HG02610 (cell line): ENCODE measurements at regions not wholly inside any gene's neighbourhood (a gene's known extent, or its start where the extent isn't known, plus 50 kb on each side); places are given as distances from the start of the nearest gene placed in this dataset.
"Not testable (repeated sequence)": the region's sequence is repeated elsewhere in the genome, so short reads cannot be mapped to it uniquely, and the experiment has no call there.

ENCODE experiments used
- ATAC-seq: cut with Tn5 transposase; IDR thresholded peaks from one replicate; pipeline ENCODE4 v1.9.1; 2021; ENCODE audit warnings: mild to moderate bottlenecking, moderate library complexity; ENCODE audit not compliant: unreplicated experiment

GRCh38 chr3:182644790-182645433, 148.4 kb upstream of the ATP11B start:
- peak; percentile 46 for ATAC-seq

- ATAC-seq, result no peak
Observed at GRCh38 chr3:182650568-182651128, 142.7 kb upstream of the ATP11B start.

- ATAC-seq, result no peak
Observed at GRCh38 chr3:182651461-182651860, 141.8 kb upstream of the ATP11B start.

- ATAC-seq, result not testable (repeated sequence)
Observed at GRCh38 chr3:182653065-182653464, 140.2 kb upstream of the ATP11B start.

- no peak for ATAC-seq
Observed at GRCh38 chr3:182668541-182668940, 124.8 kb upstream of the ATP11B start.

- ATAC-seq, result no peak
Observed at GRCh38 chr3:182668974-182669373, 124.3 kb upstream of the ATP11B start.

GRCh38 chr3:182671541-182671940, 121.8 kb upstream of the ATP11B start:
- ATAC-seq, result no peak

- ATAC-seq, result no peak
Observed at GRCh38 chr3:182671942-182672341, 121.4 kb upstream of the ATP11B start.

GRCh38 chr3:182673336-182673735, 120.0 kb upstream of the ATP11B start:
- ATAC-seq, result no peak

- ATAC-seq, result peak; percentile 95
Observed at GRCh38 chr3:182682263-182683241, 110.8 kb upstream of the ATP11B start.

GRCh38 chr3:182683453-182683852, 109.9 kb upstream of the ATP11B start:
- peak; percentile 72 for ATAC-seq

GRCh38 chr3:182683858-182684257, 109.4 kb upstream of the ATP11B start:
- ATAC-seq, result peak; percentile 2

GRCh38 chr3:182686033-182686886, 107.0 kb upstream of the ATP11B start:
- ATAC-seq, result no peak

- ATAC-seq, result no peak
Observed at GRCh38 chr3:182690172-182690571, 103.1 kb upstream of the ATP11B start.

- ATAC-seq, result peak; percentile 70
Observed at GRCh38 chr3:182692021-182692420, 101.3 kb upstream of the ATP11B start.

- no peak for ATAC-seq
Observed at GRCh38 chr3:182692695-182693094, 100.6 kb upstream of the ATP11B start.

- no peak for ATAC-seq
Observed at GRCh38 chr3:182693723-182694122, 99.6 kb upstream of the ATP11B start.

- ATAC-seq, result no peak
Observed at GRCh38 chr3:182696916-182697315, 96.4 kb upstream of the ATP11B start.

- ATAC-seq, result no peak
Observed at GRCh38 chr3:182697345-182697919, 95.9 kb upstream of the ATP11B start.

- ATAC-seq, result no peak
Observed at GRCh38 chr3:182698078-182698477, 95.2 kb upstream of the ATP11B start.
